Mucosa of descending colon (tissue), 3 donors: ENCODE measurements at regions not wholly inside any gene's neighbourhood (a gene's known extent, or its start where the extent isn't known, plus 50 kb on each side); places are given as distances from the start of the nearest gene placed in this dataset.
A peak's percentile ranks its signal among the peaks of the same experiment; 100 is the strongest.

ENCODE experiments used
- ATAC-seq: fragments of 200-7000 bp; cut with Tn5 transposase; one replicate; pipeline ENCODE4 v1.9.1; 2020; ENCODE audit warnings: mild to moderate bottlenecking, moderate library complexity
- DNase-seq, 3 donors: peaks; one replicate each; pipeline ENCODE4 v3.0.0-alpha.2; 2020
- H3K36me3 ChIP-seq: fragments of 200-600 bp; one replicate; pipeline ENCODE4 v1.8.0; 2021; ENCODE audit warnings: low read depth, mild to moderate bottlenecking
- H3K4me1 ChIP-seq: fragments of 200-600 bp; one replicate; pipeline ENCODE4 v1.8.0; 2021; ENCODE audit warnings: low read depth, mild to moderate bottlenecking
- H3K4me3 ChIP-seq: fragments of 200-600 bp; one replicate; pipeline ENCODE4 v1.8.0; 2021; ENCODE audit warnings: mild to moderate bottlenecking
- H3K9me3 ChIP-seq: fragments of 200-600 bp; one replicate; pipeline ENCODE4 v1.8.0; 2021; ENCODE audit warnings: mild to moderate bottlenecking
- CTCF ChIP-seq: fragments of 200-600 bp; IDR thresholded peaks from one replicate; pipeline ENCODE4 v1.8.0; 2022; ENCODE audit warnings: antibody characterized with exemption, mild to moderate bottlenecking
- intact Hi-C, 2 donors: fragments of 100-400 bp; cut with DNase I in 1 of 2; cut with micrococcal nuclease in 1 of 2; formaldehyde crosslinking; loops; one replicate each; pipeline versions ENCODE4 v1.11.0 to v1.11.1; 2022; cut with DNase I, micrococcal nuclease
- donor health status: DM: no; HTN: no; CAD: no; lungs with moderate emphysema.
- donor health status: DM: no; HTN: no; CAD: no.
- donor health status: DM: no; HTN: yes; CAD: no.

GRCh38 chr1:19569786-19570185 lies 74.3 kb upstream of the NBL1 start:
- Histone ChIP-seq H3K4me3 (no peak overlapping the region), H3K4me1 (no peaks in the 10 kb centered on the region), H3K36me3 (no peaks in the 10 kb centered on the region), H3K9me3 (no peaks in the 10 kb centered on the region)
- DNase-seq (no peak), ATAC-seq (no peak)
- intact Hi-C loops = no loop called here
- TF ChIP-seq CTCF = no peak

GRCh38 chr1:19567041-19567440 lies 77.1 kb upstream of the NBL1 start:
- H3K9me3 ChIP-seq = no peaks in the 10 kb centered on the region
- ATAC-seq = no peak

GRCh38 chr1:19564366-19564765 lies 79.0 kb upstream of the CAPZB start:
- intact Hi-C loops = no loop called here
- ATAC-seq (no peak), DNase-seq (peak in 1 of 3 donors; percentile 19)
- H3K4me3 ChIP-seq = no peak overlapping the region
- TF ChIP-seq CTCF = no peak
- H3K36me3 ChIP-seq = no peaks in the 10 kb centered on the region
- no peaks in the 10 kb centered on the region for H3K9me3 ChIP-seq
- H3K4me1 ChIP-seq = peaks cover 10% of the 10 kb centered on the region

More at GRCh38 chr1:19567041-19567440, 77.1 kb upstream of the NBL1 start:
- Histone ChIP-seq H3K4me3 (no peak overlapping the region), H3K36me3 (no peaks in the 10 kb centered on the region), H3K4me1 (peaks cover 10% of the 10 kb centered on the region)
- no peak for DNase-seq
- no peak for TF ChIP-seq CTCF
- intact Hi-C loops = no loop called here

GRCh38 chr1:19563324-19564097 lies 78.2 kb upstream of the CAPZB start:
- Histone ChIP-seq H3K4me1 (peaks cover 10% of the 10 kb centered on the region), H3K9me3 (no peaks in the 10 kb centered on the region), H3K36me3 (no peaks in the 10 kb centered on the region), H3K4me3 (no peak overlapping the region)
- peak; percentile 28 for ATAC-seq
- no peak for TF ChIP-seq CTCF
- DNase-seq = peak; percentile 33 to 53 (median 48)
- intact Hi-C loops = no loop called here

- no peak for DNase-seq
- ATAC-seq = no peak
- no peak for TF ChIP-seq CTCF
- no peak overlapping the region for H3K4me3 ChIP-seq
- H3K36me3 ChIP-seq = no peaks in the 10 kb centered on the region
- H3K9me3 ChIP-seq = no peaks in the 10 kb centered on the region
- intact Hi-C loops = no loop called here
- H3K4me1 ChIP-seq = peaks cover 10% of the 10 kb centered on the region
These were observed 77.5 kb upstream of the CAPZB start for GRCh38 chr1:19562847-19563246.
